ENCODE measurements at regions not wholly inside any gene's neighbourhood (a gene's known extent, or its start where the extent isn't known, plus 50 kb on each side); places are given as distances from the start of the nearest gene placed in this dataset.

DNA sequence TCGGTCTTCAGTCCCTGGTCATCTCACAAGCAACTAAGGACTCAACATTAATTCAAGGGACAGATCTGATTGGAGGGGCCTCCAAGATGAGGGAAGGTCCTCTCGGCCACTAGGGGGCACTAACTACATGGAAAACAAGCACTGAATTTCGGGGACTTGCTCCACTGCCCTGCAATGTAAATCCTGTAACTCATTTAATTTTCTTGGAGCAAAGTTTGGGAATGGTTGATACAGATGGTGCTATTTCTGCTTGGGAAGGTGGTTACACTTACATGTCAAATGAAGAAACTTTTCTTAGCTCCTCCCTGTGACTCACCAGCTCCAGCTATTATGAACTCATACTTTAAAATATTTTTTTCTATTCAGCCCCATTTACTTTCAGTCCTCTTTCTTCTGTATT, 97.4 kb upstream of the KCNJ15 start:
- Histone ChIP-seq H3K9me3 (no peaks in the 10 kb centered on the region), H3K36me3 (ENCODE audit: low read depth) (no peaks in the 10 kb centered on the region), H3K4me3 (no peak overlapping the region), H3K4me1 (ENCODE audit: low read depth) (no peaks in the 10 kb centered on the region)
- peak in 2 of 3 donors; percentile 37 to 80 for DNase-seq
- peak; percentile 71 for ATAC-seq
- TF ChIP-seq, protein P1, sequence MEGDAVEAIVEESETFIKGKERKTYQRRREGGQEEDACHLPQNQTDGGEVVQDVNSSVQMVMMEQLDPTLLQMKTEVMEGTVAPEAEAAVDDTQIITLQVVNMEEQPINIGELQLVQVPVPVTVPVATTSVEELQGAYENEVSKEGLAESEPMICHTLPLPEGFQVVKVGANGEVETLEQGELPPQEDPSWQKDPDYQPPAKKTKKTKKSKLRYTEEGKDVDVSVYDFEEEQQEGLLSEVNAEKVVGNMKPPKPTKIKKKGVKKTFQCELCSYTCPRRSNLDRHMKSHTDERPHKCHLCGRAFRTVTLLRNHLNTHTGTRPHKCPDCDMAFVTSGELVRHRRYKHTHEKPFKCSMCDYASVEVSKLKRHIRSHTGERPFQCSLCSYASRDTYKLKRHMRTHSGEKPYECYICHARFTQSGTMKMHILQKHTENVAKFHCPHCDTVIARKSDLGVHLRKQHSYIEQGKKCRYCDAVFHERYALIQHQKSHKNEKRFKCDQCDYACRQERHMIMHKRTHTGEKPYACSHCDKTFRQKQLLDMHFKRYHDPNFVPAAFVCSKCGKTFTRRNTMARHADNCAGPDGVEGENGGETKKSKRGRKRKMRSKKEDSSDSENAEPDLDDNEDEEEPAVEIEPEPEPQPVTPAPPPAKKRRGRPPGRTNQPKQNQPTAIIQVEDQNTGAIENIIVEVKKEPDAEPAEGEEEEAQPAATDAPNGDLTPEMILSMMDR (IDR thresholded peaks at IDR 0.05), result peak; percentile 23
- intact Hi-C loops (cut with DNase I, micrococcal nuclease), result no loop called here

DNA sequence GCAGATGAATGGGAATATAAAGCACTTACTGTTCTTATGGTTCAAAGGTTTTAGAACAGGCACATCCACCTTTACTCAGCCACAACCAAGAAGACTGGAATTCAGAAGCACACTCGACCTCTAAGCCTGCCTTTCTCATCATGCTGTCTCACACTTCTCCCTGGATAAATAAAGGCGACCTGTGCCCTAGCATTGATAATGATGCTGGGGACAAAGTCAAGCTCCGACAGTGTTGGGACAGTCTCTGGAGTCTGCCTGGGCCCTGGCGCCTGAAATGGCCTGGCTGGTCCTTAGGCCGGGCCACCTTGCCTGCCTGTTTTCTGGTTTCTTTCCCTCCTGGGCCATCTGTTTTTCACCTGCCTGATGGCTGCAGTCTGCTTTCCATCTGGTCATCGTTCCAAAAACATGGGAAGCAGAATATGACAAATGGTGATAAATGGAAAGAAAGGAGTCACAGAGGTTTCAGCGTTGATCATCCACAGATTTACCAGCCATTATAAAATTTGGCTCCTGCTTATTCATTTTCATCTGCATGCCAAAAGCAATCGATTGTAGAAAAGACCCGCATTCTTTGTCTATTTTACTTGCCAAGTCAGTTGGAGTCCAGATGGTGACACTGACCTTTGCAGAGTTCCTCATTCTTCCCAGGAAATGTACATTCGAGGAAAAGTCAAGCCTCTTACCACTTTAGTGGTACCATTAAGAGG, 91.2 kb upstream of the KCNJ15 start:
- H3K4me3 ChIP-seq, result no peak overlapping the region
- intact Hi-C loops (cut with DNase I, micrococcal nuclease), result loop anchor here in 1 of 2 donors (10.0 kb wide), 1 partner anchor 189 kb away; no protein-coding TSS in a partner anchor
- TF ChIP-seq, protein P1 (IDR thresholded peaks at IDR 0.05), result no peak
- no peak for ATAC-seq
- DNase-seq, result no peak
- H3K36me3 ChIP-seq (ENCODE audit: low read depth), result no peaks in the 10 kb centered on the region
- no peaks in the 10 kb centered on the region for H3K9me3 ChIP-seq
- H3K4me1 ChIP-seq (ENCODE audit: low read depth), result no peaks in the 10 kb centered on the region

DNA sequence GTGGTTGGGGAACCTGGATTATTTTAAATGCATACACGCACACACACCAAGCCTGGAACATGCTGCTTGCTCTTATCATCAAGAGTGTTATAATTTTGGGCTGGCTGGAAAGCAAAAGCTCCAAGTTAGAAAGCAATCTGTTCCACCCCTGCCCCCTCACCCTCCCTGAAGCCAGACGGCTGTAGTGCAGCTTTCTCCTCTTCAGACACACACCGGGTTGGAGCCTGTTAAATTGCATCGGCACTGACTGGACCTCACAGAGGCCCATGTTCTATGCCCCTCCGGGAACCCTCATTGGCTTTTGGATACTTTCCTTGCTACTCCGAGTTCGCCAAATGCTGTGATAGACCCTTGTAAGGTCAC, 90.6 kb upstream of the KCNJ15 start:
- Histone ChIP-seq H3K4me3 (no peak overlapping the region), H3K36me3 (ENCODE audit: low read depth) (no peaks in the 10 kb centered on the region), H3K9me3 (no peaks in the 10 kb centered on the region), H3K4me1 (ENCODE audit: low read depth) (no peaks in the 10 kb centered on the region)
- intact Hi-C loops (cut with DNase I, micrococcal nuclease), result loop anchor here in 1 of 2 donors (10.0 kb wide), 1 partner anchor 189 kb away; no protein-coding TSS in a partner anchor
- TF ChIP-seq, protein P1 (IDR thresholded peaks at IDR 0.05), result no peak
- DNase-seq (no peak), ATAC-seq (no peak)

DNA sequence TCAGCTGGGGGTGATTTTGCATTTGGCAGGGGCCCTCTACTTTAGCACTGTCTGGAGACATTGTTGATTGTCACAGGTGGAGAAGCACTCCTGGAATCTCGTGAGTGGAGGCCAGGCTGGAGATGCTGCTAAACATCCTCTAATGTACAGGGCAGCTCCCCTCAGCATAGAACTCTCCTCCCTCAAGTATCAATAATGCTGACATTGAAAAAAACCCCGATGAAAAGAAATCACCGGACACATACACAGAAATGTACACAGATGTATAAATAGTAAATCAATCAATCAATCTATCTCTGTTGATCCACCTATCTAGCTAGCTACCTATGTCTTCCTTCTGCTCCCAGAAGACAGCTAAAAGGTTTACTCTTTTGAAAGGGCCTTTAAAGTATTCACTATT, 89.4 kb upstream of the KCNJ15 start:
- no peak overlapping the region for H3K4me3 ChIP-seq
- no peak for ATAC-seq
- no peaks in the 10 kb centered on the region for H3K36me3 ChIP-seq (ENCODE audit: low read depth)
- H3K9me3 ChIP-seq, result no peaks in the 10 kb centered on the region
- intact Hi-C loops (cut with DNase I, micrococcal nuclease), result loop anchor here in 1 of 2 donors (10.0 kb wide), 1 partner anchor 187 kb away; no protein-coding TSS in a partner anchor
- no peak for DNase-seq
- no peaks in the 10 kb centered on the region for H3K4me1 ChIP-seq (ENCODE audit: low read depth)
- TF ChIP-seq, protein P1 (IDR thresholded peaks at IDR 0.05), result no peak

DNA sequence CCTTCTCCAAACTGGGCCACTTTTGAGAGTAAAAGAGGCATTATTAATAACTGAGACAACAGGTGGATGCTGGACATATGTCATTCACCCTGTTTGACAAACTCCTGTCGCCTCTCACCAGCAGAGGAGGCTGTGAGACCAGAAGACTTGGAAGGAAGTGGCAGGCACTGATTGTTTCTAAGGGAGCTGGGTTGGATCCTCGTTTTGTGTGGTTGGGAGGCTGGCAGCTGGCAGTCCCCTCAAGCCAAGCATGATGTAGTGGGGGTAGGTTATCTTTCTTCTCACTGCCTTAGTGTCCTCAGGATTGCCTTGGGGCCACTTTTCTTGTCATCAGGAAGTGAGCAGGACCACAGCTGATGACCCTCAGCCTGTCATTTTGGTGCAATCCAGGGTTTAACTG, 86.5 kb upstream of the KCNJ15 start:
- H3K4me1 ChIP-seq (ENCODE audit: low read depth), result no peaks in the 10 kb centered on the region
- H3K4me3 ChIP-seq, result no peak overlapping the region
- TF ChIP-seq, protein P1 (IDR thresholded peaks at IDR 0.05), result no peak
- ATAC-seq (no peak), DNase-seq (peak in 2 of 3 donors; percentile 30 to 38)
- intact Hi-C loops (cut with DNase I, micrococcal nuclease), result no loop called here
- no peaks in the 10 kb centered on the region for H3K9me3 ChIP-seq
- no peaks in the 10 kb centered on the region for H3K36me3 ChIP-seq (ENCODE audit: low read depth)

All from mucosa of descending colon (tissue), 3 donors.